Neural progenitor cell (in vitro differentiated cells): ENCODE measurements at regions not wholly inside any gene's neighbourhood (a gene's known extent, or its start where the extent isn't known, plus 50 kb on each side); places are given as distances from the start of the nearest gene placed in this dataset.

ENCODE experiments used
- DNase-seq: peaks from one replicate; pipeline ENCODE4 v3.0.0-alpha.2; 2016; ENCODE audit warnings: low spot score
- H2AFZ ChIP-seq: fragments of 200-600 bp; sonication (generic); replicated peaks from 2 replicates; pipeline ENCODE4 v1.6.1; 2016; ENCODE audit warnings: antibody characterized with exemption
- H3F3A ChIP-seq: fragments of 200-600 bp; sonication (generic); 2 replicates; pipeline ENCODE4 v1.6.1; 2016; ENCODE audit warnings: antibody characterized with exemption, low read depth
- H3K27ac ChIP-seq: fragments of 200-600 bp; sonication (generic); 2 replicates; pipeline ENCODE4 v1.5.1; 2016; ENCODE audit warnings: mild to moderate bottlenecking
- H3K27me3 ChIP-seq: fragments of 200-600 bp; sonication (generic); 2 replicates; pipeline ENCODE4 v1.6.1; 2016; ENCODE audit warnings: mild to moderate bottlenecking, moderate library complexity
- H3K36me3 ChIP-seq: fragments of 200-600 bp; sonication (generic); 2 replicates; pipeline ENCODE4 v1.5.1; 2016
- H3K4me1 ChIP-seq: fragments of 200-600 bp; sonication (generic); 2 replicates; pipeline ENCODE4 v1.6.1; 2016; ENCODE audit warnings: mixed run types
- H3K4me2 ChIP-seq: fragments of 200-600 bp; sonication (generic); 2 replicates; pipeline ENCODE4 v1.6.1; 2016
- H3K4me3 ChIP-seq: fragments of 200-600 bp; sonication (generic); 2 replicates; pipeline ENCODE4 v1.5.1; 2016
- H3K79me2 ChIP-seq: fragments of 200-600 bp; sonication (generic); 2 replicates; pipeline ENCODE4 v1.6.1; 2016; ENCODE audit warnings: low read depth
- H3K9ac ChIP-seq: fragments of 200-600 bp; sonication (generic); 2 replicates; pipeline ENCODE4 v1.6.1; 2016
- H3K9me3 ChIP-seq: fragments of 200-600 bp; sonication (generic); 2 replicates; pipeline ENCODE4 v1.5.1; 2016; ENCODE audit warnings: low read depth
- H4K20me1 ChIP-seq: fragments of 200-600 bp; sonication (generic); 2 replicates; pipeline ENCODE4 v1.6.1; 2016; ENCODE audit warnings: low read depth
- H3K27ac Mint-ChIP-seq: 3 replicates; pipeline ENCODE4 v1.8.0; 2021; ENCODE audit warnings: mixed read lengths
- H3K27me3 Mint-ChIP-seq: 2 replicates; pipeline ENCODE4 v1.8.0; 2022; ENCODE audit warnings: low read depth, mild to moderate bottlenecking, inconsistent platforms, moderate library complexity, mixed read lengths; ENCODE audit not compliant: insufficient read depth
- H3K36me3 Mint-ChIP-seq: 3 replicates; pipeline ENCODE4 v1.8.0; 2021; ENCODE audit warnings: mixed read lengths
- H3K4me1 Mint-ChIP-seq: 3 replicates; pipeline ENCODE4 v1.8.0; 2021; ENCODE audit warnings: mixed read lengths
- H3K4me3 Mint-ChIP-seq: 3 replicates; pipeline ENCODE4 v1.8.0; 2021; ENCODE audit warnings: mild to moderate bottlenecking, moderate library complexity, mixed read lengths
- H3K9me3 Mint-ChIP-seq: 3 replicates; pipeline ENCODE4 v1.8.0; 2020; ENCODE audit warnings: mixed read lengths
- EZH2 ChIP-seq: fragments of 200-600 bp; sonication (generic); IDR thresholded peaks from 2 replicates; pipeline ENCODE4 v1.6.1; 2017; ENCODE audit warnings: antibody characterized with exemption, mild to moderate bottlenecking, moderate library complexity
- EZH2phosphoT487 ChIP-seq: fragments of 200-600 bp; sonication (generic); IDR thresholded peaks from 2 replicates; pipeline ENCODE4 v1.6.1; 2017; ENCODE audit warnings: antibody characterized with exemption
- TF ChIP-seq, protein P1 (sequence below): fragments of 200-600 bp; sonication (generic); IDR thresholded peaks from 2 replicates; pipeline ENCODE4 v1.5.1; 2017; ENCODE audit warnings: antibody characterized with exemption, mild to moderate bottlenecking

DNA sequence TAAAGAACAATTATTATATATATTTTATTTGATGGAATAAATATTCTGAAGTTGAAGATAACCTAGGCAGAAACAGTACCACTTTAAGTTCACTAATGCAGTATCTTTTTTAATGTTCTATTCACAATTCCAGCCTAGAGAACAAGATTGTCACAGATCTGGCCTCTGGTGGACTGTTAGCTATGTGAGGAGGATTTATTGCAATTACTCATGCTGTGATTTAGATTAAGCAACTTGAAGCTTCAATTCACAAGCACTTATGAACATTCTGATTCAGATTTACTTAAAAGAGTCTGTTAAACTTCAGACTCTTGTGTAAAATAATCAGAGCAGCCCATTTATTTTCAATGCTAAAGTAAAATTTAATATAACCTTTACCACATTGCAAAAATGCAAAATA lies 1489.8 kb downstream of the STIM2 start:
- H3K4me1 ChIP-seq, result peaks cover 11% of the 10 kb centered on the region
- H3K4me3 Mint-ChIP-seq, result no peak overlapping the region
- no peak overlapping the region for H3K4me3 ChIP-seq
- H3K4me2 ChIP-seq, result no peak overlapping the region
- H3K27me3 Mint-ChIP-seq, result no peaks in the 10 kb centered on the region
- no peak for DNase-seq
- peaks cover 15% of the 10 kb centered on the region for H3K9me3 Mint-ChIP-seq
- no peaks in the 10 kb centered on the region for H3K27me3 ChIP-seq
- no peaks in the 10 kb centered on the region for H4K20me1 ChIP-seq
- no peaks in the 10 kb centered on the region for H3K36me3 Mint-ChIP-seq
- no peaks in the 10 kb centered on the region for H3K9me3 ChIP-seq
- TF ChIP-seq EZH2phosphoT487 (no peak), EZH2 (no peak)
- TF ChIP-seq, protein P1, sequence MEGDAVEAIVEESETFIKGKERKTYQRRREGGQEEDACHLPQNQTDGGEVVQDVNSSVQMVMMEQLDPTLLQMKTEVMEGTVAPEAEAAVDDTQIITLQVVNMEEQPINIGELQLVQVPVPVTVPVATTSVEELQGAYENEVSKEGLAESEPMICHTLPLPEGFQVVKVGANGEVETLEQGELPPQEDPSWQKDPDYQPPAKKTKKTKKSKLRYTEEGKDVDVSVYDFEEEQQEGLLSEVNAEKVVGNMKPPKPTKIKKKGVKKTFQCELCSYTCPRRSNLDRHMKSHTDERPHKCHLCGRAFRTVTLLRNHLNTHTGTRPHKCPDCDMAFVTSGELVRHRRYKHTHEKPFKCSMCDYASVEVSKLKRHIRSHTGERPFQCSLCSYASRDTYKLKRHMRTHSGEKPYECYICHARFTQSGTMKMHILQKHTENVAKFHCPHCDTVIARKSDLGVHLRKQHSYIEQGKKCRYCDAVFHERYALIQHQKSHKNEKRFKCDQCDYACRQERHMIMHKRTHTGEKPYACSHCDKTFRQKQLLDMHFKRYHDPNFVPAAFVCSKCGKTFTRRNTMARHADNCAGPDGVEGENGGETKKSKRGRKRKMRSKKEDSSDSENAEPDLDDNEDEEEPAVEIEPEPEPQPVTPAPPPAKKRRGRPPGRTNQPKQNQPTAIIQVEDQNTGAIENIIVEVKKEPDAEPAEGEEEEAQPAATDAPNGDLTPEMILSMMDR, result no peak
- H3K36me3 ChIP-seq, result no peaks in the 10 kb centered on the region
- H2AFZ ChIP-seq, result no peak overlapping the region
- H3K9ac ChIP-seq, result no peak overlapping the region
- no peaks in the 10 kb centered on the region for H3K79me2 ChIP-seq
- H3K4me1 Mint-ChIP-seq, result peaks cover 25% of the 10 kb centered on the region
- no peaks in the 10 kb centered on the region for H3F3A ChIP-seq
- no peak overlapping the region for H3K27ac Mint-ChIP-seq
- H3K27ac ChIP-seq, result no peak overlapping the region

DNA sequence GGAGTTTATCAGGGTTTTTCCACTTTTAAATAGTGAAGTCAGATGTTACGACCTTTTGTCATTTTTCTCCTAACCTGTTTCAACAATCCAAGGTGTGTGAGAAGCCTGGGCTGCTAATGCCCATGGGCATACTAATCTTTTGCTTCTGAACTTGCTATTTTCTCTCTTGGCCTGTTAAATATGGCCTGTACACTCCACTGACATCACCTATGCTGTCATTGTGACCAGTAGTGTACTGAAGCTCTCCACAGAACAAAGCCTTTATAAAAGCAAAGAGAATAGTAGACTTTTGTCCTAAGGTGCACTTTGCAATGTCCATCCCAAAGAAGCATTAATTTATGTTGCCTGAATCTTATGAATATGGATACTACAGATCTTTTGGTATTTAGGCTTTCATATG lies 1490.5 kb downstream of the STIM2 start:
- Mint-ChIP-seq H3K27ac (no peak overlapping the region), H3K4me1 (peaks cover 32% of the 10 kb centered on the region), H3K4me3 (no peak overlapping the region), H3K36me3 (no peaks in the 10 kb centered on the region), H3K9me3 (peaks cover 15% of the 10 kb centered on the region), H3K27me3 (no peaks in the 10 kb centered on the region)
- no peak for DNase-seq
- H3K4me3 ChIP-seq, result no peak overlapping the region
- H3K79me2 ChIP-seq, result no peaks in the 10 kb centered on the region
- H3K27ac ChIP-seq, result no peak overlapping the region
- H3K4me2 ChIP-seq, result no peak overlapping the region
- H3K36me3 ChIP-seq, result no peaks in the 10 kb centered on the region
- TF ChIP-seq, protein P1, result no peak
- TF ChIP-seq EZH2 (no peak), EZH2phosphoT487 (no peak)
- H3K9ac ChIP-seq, result no peak overlapping the region
- H3K27me3 ChIP-seq, result no peaks in the 10 kb centered on the region
- no peak overlapping the region for H2AFZ ChIP-seq
- H4K20me1 ChIP-seq, result no peaks in the 10 kb centered on the region
- H3F3A ChIP-seq, result no peaks in the 10 kb centered on the region
- no peaks in the 10 kb centered on the region for H3K9me3 ChIP-seq
- peaks cover 17% of the 10 kb centered on the region for H3K4me1 ChIP-seq

DNA sequence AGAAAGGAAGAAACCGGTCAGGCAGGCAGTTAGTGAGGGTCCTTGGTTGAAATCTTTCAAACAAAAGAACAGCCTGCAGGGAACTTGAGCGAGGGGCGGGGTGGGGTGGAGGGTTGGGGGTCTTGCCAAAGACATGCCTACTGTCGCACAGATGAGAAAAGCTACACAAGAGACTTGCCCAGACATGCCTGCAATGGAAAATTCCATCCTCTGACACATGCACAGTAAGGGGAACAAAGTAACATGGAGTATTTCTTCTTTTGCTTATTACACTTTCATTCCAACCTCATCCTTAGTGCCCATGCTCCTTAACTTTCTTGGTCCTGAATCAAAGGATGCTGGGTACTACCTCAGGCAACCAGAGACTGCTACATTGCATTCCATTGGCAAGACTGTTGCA lies 1491.2 kb downstream of the STIM2 start:
- Mint-ChIP-seq H3K4me1 (peaks cover 32% of the 10 kb centered on the region), H3K27ac (no peak overlapping the region), H3K9me3 (peaks cover 15% of the 10 kb centered on the region), H3K27me3 (no peaks in the 10 kb centered on the region), H3K4me3 (no peak overlapping the region), H3K36me3 (no peaks in the 10 kb centered on the region)
- H3K9me3 ChIP-seq, result no peaks in the 10 kb centered on the region
- no peaks in the 10 kb centered on the region for H3K27me3 ChIP-seq
- H3K9ac ChIP-seq, result no peak overlapping the region
- TF ChIP-seq, protein P1, result no peak
- TF ChIP-seq EZH2phosphoT487 (no peak), EZH2 (no peak)
- H2AFZ ChIP-seq, result no peak overlapping the region
- H3K4me3 ChIP-seq, result no peak overlapping the region
- H4K20me1 ChIP-seq, result no peaks in the 10 kb centered on the region
- H3K4me2 ChIP-seq, result no peak overlapping the region
- no peaks in the 10 kb centered on the region for H3F3A ChIP-seq
- H3K79me2 ChIP-seq, result no peaks in the 10 kb centered on the region
- H3K4me1 ChIP-seq, result peaks cover 17% of the 10 kb centered on the region
- no peaks in the 10 kb centered on the region for H3K36me3 ChIP-seq
- no peak overlapping the region for H3K27ac ChIP-seq
- no peak for DNase-seq
